Spleen (tissue), 7 donors: ENCODE measurements at regions not wholly inside any gene's neighbourhood (a gene's known extent, or its start where the extent isn't known, plus 50 kb on each side); places are given as distances from the start of the nearest gene placed in this dataset.

Source experiments
- POLR2A ChIP-seq, 3 donors: fragments of 450-650 bp; IDR thresholded peaks; one replicate each; pipeline ENCODE4 v1.5.1; 2017; ENCODE audit warnings: antibody characterized with exemption in 3 of 3, mild to moderate bottlenecking in 1 of 3
- POLR2AphosphoS5 ChIP-seq, 3 donors: sonication (generic); formaldehyde crosslinking; IDR thresholded peaks; one replicate each; pipeline ENCODE4 v1.5.1; 2017; ENCODE audit warnings: antibody characterized with exemption in 3 of 3
- TF ChIP-seq, protein P1 (sequence below), 11 experiments: fragments of 200-600 bp in 7 of 11; fragments of 450-650 bp in 4 of 11; sonication (generic) in 4 of 11; IDR thresholded peaks in 8 of 11; conservative IDR thresholded peaks in 3 of 11; 1 replicate in 7 of 11; 2 replicates in 4 of 11; pipeline versions ENCODE4 v1.4.0 to v1.8.0; 2016 to 2021; ENCODE audit warnings: antibody characterized with exemption in 11 of 11, inconsistent platforms in 4 of 11, mild to moderate bottlenecking in 1 of 11
- donor health status: DM: no; HTN: no; CAD: no; lungs with moderate emphysema.
- donor health status: DM: no; HTN: no; CAD: no.
- donor health status: DM: no; HTN: no; CAD: no.

DNA sequence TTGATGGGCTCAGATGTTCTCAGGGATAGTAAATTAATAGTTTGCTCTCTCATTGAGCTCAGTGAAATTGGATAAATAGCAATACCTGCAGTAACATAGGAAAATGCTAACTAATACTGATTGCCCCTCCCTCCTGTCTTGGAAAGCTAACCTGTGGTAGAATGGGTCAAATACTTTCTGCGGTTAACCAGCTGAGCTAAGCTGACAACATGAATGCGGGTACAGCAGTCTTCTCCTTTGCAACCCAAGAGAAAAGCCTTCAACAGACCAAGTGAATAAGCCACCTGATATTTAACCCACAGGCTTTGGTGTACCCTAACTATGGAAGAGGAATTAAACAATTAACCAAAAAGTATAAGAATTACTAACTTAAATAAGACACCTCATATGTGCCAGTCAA is 408.3 kb upstream of the MAF start:
- TF ChIP-seq POLR2A (IDR thresholded peaks at IDR 0.05): no peak
- TF ChIP-seq, protein P1, sequence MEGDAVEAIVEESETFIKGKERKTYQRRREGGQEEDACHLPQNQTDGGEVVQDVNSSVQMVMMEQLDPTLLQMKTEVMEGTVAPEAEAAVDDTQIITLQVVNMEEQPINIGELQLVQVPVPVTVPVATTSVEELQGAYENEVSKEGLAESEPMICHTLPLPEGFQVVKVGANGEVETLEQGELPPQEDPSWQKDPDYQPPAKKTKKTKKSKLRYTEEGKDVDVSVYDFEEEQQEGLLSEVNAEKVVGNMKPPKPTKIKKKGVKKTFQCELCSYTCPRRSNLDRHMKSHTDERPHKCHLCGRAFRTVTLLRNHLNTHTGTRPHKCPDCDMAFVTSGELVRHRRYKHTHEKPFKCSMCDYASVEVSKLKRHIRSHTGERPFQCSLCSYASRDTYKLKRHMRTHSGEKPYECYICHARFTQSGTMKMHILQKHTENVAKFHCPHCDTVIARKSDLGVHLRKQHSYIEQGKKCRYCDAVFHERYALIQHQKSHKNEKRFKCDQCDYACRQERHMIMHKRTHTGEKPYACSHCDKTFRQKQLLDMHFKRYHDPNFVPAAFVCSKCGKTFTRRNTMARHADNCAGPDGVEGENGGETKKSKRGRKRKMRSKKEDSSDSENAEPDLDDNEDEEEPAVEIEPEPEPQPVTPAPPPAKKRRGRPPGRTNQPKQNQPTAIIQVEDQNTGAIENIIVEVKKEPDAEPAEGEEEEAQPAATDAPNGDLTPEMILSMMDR (IDR thresholded peaks at IDR 0.05 in 8 of 11, conservative IDR thresholded peaks at IDR 0.05 in 3 of 11): no peak
- no peak for TF ChIP-seq POLR2AphosphoS5 (IDR thresholded peaks at IDR 0.05)
